Left forelimb (tissue), 1 donor: ENCODE measurements at regions not wholly inside any gene's neighbourhood (a gene's known extent, or its start where the extent isn't known, plus 50 kb on each side); places are given as distances from the start of the nearest gene placed in this dataset.

Experiments used
- DNase-seq: peaks from one replicate; pipeline ENCODE4 v3.0.0-alpha.2; 2018; ENCODE audit warnings: low spot score

DNA sequence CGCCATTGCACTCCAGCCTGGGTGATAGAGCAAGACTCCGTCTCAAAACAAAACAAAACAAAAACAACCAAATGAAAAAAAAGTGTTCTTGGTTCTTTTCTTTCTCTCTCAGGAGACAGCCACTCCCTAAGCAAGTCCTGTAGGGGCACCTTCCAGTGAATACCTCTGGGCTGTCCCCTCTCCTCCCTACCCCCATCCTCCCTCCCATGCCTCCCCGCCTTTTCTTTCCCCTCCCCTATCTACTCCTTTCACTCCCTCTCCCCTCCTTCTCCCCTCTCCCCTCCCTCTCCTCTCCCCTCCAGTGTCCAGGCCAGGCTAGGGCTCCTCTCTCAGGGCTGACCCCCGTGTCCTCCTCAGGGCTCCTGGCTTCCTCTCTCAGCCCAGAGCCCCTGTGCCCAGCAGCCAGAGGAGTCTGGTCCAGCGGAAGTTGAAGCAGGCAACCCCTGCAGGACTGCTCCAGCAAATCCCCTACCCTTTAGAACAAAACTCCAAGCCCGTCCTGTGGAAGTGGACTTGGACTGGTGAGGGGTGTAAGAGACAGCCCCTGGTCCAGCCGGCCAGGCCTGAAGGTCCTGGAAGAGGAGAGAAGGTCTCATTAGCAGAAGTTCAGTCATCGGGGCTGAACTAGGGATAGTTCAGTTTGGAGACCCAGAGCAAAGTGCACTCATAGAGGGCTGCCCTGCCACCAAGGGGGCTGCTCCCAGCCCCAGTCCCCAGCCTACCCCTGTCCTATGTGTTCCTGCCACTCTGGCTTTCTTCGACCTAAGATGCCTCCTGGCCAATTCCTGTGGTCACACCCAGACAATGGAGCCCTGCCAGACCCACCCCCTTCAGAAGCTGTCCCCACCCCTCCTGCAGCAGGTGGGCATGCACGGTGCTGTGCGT is 79.8 kb upstream of the IQSEC1 start:
- no peak for DNase-seq

DNA sequence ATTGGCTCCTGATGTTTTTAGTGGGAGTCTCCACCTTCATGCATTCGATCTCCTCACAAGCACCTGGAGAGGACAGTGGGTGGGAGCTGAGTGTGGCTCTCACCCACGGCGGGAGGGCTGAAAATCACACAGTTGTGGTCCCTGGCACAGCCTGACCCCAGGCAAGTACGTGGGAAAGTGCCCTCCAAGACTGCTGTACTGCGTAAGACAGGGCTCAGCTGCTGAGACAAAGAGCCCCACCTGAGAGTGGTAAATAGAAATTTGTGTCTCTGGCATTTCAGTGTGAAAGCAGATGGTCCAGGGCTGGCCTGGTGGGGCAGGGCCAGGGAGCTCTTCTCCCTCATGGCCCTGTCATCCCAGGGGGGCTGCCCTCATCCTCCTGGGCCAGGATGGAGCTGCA is 77.4 kb upstream of the IQSEC1 start:
- DNase-seq, result no peak

DNA sequence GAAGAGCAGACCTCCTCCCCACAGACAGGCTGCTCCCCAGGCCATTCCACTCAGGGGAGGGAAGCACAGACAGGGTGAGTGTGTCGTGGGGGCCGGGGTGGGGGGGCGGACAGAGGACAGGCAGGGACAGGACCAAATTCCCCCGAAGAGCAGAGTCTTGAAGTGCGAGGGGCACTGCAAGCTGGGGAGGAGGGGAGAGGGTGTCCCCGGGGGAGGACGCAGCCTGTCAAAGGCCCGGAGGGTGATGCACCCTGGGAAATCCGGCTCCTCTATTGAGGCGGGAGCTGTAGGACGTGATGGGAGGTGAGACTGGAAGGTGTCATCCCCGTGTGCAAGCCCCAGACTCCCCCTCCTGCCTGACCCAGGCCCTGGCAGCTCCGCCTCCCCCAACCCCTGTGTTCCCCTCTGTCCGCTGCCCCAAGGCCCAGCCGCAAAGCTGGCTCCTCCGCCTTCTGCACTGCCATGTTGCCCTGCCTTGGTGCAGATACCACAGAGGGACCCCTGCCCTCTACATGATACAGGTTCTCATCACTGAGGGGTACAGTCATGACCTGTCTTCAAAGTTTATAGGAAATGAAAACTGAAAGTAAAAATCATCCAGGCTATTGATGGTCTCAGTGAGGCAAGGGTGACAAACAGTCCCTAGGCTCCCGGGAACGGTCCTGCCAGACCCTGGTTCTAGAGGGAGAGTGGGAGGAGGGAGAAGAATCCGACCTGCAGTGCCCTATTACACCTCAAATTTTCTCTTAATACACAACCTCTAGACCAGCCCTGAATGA is 76.3 kb upstream of the IQSEC1 start:
- DNase-seq, result peak; percentile 48

DNA sequence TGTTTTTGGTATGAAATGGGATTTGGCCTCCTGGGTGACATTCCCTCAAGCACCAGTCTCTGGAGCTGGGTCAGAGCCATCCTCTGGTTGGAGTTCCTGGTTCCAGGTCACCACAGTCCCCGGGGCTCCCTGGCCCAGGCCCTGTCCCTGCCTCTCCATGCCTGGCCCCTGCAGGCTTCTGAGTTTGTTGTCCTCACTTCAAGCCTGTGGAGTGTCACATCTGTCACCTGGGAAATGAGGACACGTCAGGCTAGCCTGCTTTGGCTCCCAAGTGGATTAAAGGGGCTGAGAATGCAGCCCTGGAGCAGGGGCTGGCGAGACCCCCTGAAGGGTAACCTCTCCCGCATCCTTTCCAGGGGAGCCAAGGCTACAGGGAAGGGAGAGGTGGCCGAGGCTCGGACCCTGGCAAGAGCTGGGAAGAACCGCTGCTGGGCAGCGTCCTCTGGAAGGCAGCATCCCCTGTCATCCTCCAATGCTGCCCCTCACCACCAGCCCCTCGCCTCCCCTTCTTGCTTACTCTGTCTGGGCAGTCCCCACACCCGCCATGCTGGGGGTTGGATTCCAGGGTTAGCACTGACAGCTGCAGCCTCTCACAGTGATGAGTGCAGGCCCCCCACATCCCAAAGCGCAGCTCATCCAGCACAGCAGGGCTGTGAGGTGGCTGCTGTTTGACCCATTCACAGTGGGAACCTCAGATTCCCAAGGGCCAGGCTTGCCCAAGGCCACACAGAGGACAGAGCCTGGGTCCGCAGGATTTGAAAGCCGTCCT is 75.5 kb upstream of the IQSEC1 start:
- peak; percentile 57 for DNase-seq

DNA sequence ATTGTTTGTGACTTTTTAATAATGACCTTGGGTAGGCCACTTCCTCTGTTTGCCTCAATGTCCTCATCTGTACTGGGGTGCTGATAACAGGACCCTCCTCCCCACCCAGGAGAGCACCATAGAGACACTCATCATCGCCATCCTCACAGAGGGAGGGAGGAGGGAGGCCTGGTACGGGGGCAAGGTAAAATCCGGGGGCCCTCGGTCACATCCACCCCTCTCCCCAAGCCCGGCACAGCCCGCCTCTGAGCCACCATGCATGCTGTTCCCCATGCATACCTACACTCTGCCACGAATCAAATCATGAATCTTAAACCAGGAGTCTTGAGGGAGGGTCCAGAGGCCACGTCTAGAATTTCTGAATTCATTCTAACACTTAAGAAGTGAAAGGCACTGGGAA is 74.9 kb upstream of the IQSEC1 start:
- no peak for DNase-seq

DNA sequence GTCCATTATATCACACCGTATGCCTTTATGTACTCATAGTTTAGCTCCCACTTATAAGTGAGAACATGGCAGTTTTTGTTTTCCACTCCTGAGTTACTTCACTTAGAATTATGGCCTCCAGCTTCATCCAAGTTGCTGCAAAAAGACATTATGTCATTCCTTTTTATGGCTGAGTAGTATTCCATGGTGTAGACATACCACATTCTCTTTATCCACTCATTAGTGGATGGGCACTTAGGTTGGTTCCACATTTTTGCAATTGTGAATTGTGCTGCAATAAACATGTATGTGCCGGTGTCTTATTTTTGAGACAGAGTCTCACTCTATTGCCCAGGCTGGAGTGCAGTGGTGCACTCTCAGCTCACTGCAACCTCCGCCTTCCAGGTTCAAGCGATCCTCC is 74.1 kb upstream of the IQSEC1 start:
- no peak for DNase-seq

DNA sequence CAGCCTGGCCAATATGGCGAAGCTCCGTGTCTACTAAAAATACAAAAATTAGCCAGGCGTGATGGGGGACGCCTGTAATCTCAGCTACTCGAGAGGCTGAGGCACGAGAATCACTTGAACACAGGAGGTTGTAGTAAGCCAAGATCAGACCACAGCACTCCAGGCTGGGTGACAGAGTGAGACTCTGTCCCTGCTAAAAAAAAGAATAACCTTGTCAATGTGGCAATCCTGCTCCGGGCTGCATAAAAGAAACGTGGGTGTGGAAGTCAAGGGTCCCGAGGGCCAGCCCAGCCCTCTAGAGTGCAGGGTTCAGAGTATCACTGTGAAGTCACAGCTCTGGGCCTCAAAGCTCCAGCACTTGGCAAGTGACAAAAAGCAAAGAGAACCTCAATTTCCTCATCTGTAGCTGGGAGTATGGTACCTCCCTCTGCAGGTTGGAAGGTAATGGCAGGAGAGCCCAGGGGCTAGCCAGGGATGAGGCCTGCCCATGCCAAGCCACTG is 73.5 kb upstream of the IQSEC1 start:
- DNase-seq, result no peak

DNA sequence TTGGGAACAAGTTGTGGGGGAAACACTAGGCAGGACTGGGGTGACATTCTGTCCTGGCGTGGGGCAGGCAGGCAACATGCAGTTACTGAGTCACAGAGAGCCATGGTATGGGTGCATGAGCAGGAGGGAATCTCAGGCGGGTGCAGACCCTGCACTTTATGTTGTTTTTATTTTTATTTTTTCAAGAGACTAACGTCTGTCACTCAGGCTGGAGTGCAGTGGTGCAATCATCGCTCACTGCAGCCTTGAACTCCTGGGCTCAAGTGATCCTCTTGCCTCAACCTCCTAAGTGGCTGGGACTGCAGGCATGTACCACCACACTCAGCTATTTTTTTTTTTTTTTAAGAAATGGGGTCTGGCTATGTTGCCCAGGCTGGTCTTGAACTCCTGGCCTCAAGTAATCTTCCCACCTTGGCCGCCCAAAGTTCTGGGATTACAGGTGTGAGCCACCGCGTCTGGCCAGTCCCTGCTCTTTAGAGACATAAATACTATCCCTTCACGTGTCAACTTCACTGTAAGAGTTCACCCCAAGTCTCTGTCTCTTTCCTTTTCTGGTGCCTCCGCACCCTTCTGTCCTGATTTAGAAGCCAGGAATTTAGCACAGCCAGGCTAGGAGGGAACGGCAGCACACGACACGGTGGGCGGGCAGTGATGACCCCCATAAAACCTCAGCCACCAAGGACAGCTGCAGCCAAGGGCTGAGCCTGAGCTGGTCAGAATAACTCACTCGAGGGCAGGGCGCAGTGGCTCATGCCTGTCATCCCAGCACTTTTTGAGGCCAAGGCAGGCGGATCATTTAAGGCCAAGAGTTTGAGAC is 72.8 kb upstream of the IQSEC1 start:
- DNase-seq, result peak; percentile 22

DNA sequence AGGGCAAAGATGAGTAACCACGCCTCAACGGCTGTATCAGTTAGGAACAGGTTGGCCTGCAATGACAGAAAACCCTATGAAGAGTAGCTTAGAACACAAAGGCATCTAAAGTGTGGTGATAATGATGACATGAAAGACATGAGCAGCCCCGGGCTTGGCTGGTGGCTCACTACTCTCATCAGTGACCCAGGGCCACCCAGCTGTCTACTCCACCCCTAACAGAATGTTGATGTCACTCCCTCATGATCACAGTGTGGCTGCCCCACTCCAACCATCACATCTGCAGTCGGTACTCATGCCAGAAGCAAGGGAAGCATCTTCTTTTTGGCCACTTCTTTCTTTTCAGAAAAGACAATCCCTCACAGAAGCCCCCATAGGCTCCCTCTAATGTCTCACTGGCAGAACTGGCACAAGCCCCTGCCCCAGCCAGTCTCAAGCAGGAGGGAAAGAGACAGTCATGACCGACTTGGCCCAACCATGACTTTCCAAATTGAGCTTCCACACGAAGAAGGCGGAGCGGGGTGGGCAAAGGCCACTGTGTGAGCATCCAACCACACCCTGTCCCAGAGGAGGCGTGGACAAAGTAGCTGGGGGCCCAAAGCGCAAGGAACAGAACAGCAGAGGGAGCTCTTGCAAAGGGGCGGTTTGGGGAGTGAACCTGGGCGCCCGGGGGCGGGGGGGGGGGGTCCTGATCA is 72.0 kb upstream of the IQSEC1 start:
- peak; percentile 46 for DNase-seq

DNA sequence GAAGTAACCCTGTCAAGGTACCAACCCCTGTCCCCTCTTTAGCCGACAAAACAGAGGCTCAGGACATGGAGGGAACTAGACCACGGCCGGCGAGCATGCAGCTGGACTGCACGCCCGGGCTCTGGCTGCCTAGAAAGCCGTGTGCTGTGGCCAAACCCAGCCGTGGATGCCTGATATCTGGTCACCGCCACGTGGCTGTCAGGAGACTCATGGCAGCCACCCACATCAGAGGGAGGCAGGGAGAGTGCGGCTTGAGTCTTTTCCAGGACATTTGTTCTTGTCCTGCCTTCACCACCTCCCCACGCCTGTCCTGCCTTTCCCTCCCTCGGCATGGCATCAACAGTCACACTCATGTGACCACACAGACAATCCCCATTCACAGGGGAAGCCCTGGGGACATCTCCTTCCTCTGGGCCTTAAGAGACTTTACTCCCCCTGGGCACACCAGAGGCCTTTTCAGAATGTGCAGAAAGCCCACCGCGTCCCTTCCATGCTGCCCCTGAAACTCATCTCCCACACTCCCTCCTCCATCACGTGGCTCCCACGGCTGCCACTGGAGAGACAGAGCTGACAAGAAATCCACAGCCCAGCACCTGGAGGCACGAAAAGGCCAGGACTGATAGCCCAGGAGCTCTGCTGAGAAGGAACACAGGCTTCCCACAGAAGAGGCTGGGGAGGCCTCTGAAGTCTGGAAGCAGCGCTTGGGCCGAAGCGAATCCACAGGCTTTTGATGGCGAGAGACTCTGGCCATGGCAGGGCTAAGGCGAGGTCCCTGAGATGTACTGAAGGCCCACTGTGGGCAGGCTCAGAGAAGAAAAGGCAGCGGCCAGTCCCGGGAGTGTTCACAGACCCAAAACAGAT is 71.2 kb upstream of the IQSEC1 start:
- peak; percentile 36 for DNase-seq

DNA sequence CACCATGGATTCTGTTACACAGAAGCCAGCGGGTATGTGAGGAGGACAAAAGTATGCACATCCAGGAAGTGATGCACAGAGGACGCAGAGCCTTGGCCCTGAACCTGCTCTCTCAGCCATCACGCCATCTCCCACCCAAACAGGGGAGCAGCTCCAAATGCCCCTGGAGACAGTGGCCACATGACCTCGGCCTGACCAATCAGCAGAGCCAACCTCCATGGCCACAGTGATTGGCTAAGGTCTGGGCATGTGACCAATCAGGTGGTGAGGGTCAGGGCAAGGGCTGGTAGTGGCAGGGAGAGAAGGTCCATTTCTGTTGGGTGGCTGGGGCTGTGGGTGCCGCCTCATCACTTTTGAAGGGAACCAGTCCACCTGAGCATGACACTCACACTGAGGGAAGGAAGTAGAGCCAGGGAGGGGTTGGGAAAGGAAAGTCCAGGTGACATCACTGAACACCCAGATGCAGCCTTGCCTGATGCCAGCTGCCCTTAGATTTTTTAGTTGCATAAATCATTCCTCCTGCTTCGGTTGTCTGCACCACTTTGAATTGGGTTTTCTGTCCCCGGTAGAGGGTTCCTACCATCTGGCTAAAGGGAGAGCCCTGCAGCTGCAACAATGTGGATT is 70.3 kb upstream of the IQSEC1 start:
- peak; percentile 45 for DNase-seq

DNA sequence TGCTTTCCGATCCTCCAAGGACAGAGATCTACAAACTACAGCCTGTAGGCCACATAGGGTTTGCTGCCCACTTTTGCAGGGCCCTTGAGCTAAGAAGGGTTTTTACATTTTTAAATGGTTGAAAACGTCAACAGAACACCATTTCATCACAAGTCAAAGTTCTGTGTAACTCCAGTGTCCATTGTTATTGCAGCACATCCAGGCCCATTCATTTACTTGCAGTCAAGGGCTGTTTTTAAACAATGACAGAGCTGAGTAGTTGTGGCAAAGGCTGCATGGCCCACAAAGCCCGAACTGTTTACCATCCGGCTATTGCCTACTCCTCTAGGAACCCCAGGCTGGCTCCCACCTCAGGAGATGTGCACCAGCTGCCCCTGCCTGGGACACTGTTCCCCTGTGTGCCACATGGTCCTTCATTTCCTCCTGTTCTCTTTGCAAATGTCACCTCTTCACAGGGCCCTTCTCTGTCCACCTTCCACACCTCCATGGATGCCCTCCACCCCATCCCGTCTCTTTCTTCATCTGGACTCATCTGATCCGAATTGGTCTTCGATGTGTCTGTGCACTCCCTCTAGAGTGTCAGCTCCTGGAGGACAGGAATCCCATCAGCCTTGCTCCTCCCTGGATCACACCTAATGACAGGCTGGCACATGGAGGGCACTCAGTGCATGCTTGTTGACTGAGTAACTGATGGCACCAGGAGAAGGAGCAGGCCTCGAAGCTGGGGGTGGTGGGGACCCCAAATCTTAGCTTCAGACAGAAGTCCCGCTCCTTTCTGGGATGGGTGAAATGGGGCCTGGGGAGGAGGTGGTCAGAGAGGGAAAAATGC is 69.5 kb upstream of the IQSEC1 start:
- peak; percentile 34 for DNase-seq

DNA sequence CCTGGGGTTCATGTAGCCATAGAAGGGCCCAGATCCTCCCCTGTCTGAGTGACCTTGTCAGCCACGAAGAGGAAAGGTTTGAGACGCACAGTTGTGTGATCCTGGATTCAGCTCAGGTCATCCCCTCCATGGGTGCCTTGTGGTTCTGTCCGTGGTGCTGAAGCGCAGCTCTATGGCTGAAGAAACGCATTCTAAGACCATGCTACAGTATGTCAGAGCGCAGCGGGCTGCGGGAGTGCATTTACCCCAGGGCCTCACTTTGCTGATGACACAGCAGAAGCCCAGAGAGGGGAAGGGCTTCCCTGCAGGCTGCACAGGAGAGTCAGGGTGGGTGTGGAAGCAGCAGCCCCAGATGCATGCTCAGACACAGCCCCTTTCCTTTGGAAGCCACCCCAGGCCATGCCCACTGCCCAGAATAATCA is 68.8 kb upstream of the IQSEC1 start:
- DNase-seq, result peak; percentile 68

DNA sequence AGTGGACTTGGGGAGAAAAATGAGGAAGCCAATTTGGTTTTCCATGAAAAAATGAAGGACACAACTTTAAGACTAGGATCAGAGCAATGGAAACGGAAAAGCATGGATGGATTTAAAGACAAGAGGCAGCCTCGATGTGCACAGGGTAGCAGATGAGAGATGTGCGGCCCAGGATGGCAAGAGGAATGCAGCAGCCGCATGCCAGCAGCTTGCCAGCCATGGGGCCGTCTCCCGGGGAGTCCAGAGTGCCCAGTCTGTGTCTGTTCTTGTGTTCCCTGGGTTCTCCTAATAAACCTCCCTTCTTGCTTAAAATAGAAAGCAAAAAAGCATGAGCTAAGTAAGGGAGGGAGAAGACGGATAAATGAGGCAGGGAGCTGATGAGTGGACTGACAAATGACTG is 68.0 kb upstream of the IQSEC1 start:
- DNase-seq, result peak; percentile 26

DNA sequence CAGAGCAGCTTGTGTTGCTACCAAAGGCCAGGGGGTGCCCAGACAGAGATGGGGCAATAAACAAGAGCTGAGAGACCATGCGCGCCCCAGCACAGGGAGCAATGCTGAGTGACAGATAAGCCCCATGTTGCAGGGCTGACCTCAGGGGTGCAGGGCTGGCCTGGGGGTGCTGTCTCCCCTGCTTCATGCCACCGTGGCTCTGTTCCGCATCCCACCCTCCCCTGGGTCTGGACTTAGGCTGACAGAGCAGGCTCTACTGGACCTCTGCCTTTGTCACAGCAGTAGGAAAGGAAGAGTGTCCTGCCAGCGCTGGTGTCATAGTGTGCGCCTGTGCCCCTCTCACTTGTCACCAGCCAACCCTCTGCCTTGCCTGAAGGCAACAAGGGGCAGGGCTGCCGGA is 67.4 kb upstream of the IQSEC1 start:
- DNase-seq, result peak; percentile 46

DNA sequence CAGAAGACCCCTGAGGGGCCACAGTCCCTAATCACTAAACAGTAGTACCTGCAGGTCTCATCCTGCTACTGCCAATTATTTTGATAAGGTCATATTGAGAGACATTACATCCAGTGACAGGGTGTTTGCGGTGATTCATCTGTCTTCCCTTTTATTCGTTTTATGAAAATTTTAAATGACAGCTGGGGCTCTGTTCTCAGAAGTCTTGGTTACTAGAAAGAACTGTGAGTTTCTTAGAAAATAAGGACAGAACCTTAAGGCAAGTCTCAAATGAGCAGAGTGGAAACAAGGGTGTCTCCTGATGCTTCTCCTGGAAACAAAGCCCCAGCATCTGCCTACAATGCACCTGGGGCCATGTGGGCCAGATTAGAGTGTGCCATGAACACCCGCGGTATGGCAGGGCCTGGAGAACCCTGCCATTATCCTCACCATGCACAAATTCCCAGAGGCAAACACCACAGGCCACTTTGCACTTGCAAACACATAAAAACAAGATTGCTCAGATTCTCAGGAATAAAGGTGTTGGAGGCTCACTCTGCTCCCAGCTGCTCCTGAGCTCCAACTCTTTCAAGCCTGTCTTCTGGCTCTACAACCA is 66.3 kb upstream of the IQSEC1 start:
- DNase-seq, result peak; percentile 42

DNA sequence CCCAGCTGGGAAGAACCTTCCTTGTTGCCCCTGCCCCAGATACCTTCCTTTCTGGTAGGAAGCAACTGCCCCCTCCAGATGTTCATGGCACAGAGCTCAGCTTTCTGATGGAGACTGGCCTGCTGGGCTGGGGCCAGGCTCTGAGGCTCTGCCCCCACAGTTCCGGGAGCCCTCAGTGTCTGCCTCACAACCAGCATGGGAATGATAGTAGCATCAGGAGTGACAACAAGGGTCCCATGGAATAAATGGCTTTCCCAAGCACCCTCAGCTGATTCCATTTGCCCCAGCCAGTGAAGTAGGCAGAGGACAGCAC is 65.6 kb upstream of the IQSEC1 start:
- no peak for DNase-seq
